ENCODE measurements at regions not wholly inside any gene's neighbourhood (a gene's known extent, or its start where the extent isn't known, plus 50 kb on each side); places are given as distances from the start of the nearest gene placed in this dataset.

DNA sequence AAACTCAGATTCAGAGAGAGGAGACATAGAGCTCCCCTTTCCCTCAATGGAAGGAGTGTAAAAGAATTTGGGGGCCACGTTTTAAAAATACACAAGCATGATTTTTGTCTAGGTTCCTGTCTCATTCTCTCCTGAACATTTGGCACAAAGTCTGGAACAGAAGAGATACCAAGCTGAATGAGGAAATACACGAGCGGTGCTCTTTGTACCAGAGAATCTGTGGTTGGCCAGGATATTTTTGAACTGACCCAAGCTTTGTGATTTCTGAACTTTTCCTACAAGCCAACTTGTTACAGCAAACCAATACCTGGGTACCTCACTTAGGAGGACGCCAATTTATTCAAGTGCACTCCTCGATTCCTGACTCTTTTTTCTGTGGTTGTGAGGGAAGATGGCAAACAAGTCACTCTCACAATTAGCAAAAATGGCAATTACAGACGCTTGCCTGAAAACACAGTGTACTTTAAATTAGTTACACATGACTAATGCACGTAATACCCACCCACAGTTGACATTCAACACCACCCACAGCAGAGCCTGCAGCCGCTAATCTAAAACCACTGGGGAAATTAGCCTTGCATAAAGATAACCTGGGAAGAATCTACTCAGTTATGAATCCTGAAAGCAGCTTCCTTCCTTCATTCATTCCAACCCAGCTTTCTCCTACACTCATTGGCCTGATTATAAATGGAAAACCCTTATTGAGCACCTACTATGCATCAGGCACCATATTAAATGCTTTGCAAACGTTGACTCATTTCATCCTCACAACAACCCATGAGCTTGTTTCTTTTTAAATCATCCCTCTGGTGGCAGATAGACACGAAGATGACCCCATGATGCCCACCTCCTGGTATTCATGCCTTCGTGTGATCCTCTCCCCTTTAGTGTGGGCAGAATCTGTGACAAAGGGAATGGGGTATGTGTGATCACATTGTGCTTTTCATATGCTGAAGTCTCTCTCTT is 293.5 kb downstream of the KBTBD8 start:
- H3K9me3 Mint-ChIP-seq, result no peaks in the 10 kb centered on the region
- H3K27ac Mint-ChIP-seq, result no peak overlapping the region
- no peak overlapping the region for H3K4me3 Mint-ChIP-seq
- H3K27me3 Mint-ChIP-seq, result no peaks in the 10 kb centered on the region
- H3K36me3 Mint-ChIP-seq, result no peaks in the 10 kb centered on the region
- H3K4me1 Mint-ChIP-seq, result no peaks in the 10 kb centered on the region

DNA sequence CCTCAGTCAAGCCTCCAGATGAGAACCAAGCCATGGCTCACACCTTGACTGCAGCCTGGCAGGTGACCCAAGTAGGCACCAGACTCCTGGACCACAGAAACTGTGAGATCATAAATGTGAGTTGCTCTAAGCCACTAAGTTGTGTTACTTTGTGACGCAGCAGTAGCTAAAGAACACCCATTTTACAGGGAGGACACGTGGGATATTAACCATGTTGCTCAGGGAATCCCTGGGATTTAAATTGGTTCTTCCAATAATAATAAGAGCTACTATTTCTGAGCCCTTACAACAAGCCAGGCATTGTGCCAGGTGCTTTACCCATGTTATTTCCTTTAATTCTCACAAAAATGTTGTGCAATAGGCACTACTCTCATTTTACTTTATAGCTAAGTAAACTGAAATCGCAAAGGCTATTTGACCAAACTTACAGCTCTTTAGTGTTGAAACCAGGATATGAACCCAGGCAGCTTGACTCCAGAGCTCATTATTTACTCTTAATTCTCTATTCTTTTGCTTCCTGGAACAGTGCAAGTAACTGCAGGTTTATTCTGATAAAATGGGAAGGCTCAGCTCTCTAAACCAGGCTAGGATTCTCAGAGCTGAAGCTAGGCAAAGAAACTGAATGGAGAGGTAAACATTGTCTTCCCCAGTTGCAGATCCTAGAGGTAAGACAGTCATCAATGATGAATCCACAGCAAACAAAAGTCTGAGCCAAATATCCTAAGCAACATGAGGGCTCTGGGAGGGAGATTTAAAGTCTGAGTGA is 294.4 kb downstream of the KBTBD8 start:
- Mint-ChIP-seq H3K27me3 (no peaks in the 10 kb centered on the region), H3K4me1 (no peaks in the 10 kb centered on the region), H3K4me3 (no peak overlapping the region), H3K27ac (no peak overlapping the region), H3K36me3 (no peaks in the 10 kb centered on the region), H3K9me3 (no peaks in the 10 kb centered on the region)

DNA sequence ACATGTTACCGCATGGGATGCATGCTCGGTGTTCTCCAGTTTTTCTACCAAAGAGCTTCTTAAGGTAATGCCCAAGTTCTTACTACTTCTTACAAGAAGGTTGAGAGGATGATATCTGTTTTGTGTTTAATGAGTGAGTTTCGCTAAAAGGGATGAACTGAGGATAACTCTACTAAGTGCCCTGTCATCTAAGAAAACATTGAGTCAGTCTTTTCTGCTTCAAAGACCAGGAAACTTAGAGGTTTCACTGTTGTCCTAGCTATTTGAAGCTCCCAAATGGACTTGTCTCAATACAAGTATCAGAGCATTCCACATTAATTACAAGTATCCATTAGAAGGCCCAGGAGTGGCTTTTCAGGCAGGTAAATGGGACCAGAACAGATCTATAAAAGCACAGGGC is 296.2 kb downstream of the KBTBD8 start:
- no peaks in the 10 kb centered on the region for H3K36me3 Mint-ChIP-seq
- no peaks in the 10 kb centered on the region for H3K27me3 Mint-ChIP-seq
- H3K9me3 Mint-ChIP-seq, result no peaks in the 10 kb centered on the region
- H3K4me3 Mint-ChIP-seq, result no peak overlapping the region
- no peak overlapping the region for H3K27ac Mint-ChIP-seq
- no peaks in the 10 kb centered on the region for H3K4me1 Mint-ChIP-seq

DNA sequence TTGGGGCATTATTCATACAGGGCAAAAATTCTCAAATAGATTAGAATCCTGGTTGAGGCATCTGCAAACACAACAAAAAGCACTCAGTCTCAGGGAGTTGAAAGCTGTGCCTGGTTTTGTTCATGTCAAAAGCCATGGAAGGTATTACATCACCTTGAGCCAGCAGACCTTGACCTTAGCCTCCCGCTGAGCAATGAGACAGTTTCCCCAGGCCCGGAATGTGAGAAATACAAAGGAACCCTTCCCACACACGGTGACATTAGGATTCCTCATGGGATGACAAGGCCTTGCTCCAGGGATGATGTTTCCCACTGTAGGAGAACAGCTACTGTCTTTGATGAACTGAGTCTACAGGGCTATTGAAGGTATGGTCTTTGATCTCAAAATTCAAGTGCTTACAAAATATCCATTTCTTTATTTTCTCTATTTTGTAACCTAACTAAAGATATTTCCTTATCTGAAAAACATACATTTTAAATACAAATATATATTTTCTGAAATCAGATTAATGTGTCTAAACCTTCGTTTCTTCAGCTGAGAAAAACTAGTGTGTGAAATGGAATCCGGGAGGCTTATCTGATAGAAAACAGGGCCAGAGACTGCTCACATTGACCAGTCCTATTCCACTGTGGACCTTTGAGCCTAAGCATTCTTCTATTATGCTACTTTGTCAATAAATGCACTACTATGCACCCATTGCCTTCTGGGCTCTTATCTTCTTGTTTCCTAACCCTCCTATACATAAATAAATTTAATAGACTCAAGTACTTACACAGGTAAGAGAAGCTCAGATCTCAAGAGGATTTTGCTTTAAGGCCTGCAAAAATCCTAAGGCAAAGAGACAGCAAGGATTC is 298.2 kb downstream of the KBTBD8 start:
- no peak overlapping the region for H3K27ac Mint-ChIP-seq
- no peaks in the 10 kb centered on the region for H3K9me3 Mint-ChIP-seq
- no peaks in the 10 kb centered on the region for H3K36me3 Mint-ChIP-seq
- no peaks in the 10 kb centered on the region for H3K27me3 Mint-ChIP-seq
- H3K4me3 Mint-ChIP-seq, result no peak overlapping the region
- no peaks in the 10 kb centered on the region for H3K4me1 Mint-ChIP-seq

DNA sequence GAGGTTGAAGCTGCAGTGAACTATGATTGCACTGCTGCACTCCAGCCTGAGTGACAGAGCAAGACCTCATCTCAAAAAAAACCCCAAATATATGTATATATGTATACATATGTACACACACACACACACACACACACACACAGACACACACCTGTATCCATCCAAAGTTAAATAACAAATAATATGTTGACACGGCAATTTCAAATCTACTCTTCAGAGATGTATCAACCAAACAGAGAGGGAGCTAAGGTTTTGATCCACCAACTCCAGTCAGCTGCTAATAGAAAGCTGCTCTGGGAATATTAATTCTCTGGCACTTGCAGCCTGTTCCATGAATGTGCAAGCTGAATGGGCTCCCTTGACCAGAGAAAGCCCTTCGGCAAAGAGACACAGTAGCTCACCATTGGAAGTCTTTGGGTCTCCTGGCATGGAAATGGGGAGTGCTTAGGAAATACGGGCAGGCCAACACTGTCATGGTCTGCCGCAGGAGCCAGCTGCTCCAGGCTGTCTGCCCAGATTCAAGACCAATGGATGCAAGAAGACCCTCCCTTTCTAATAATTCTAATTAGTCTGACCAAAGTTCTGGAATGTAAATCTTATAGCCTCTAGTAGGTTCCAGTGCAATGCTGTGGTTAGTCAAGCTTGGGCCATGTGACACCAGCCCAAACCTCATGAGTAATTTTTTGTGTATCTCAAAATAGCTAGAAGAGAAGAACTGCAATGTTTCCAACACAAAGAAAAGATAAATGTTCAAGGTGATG is 299.8 kb downstream of the KBTBD8 start:
- H3K36me3 Mint-ChIP-seq, result no peaks in the 10 kb centered on the region
- H3K4me3 Mint-ChIP-seq, result no peak overlapping the region
- no peak overlapping the region for H3K27ac Mint-ChIP-seq
- H3K4me1 Mint-ChIP-seq, result no peaks in the 10 kb centered on the region
- H3K27me3 Mint-ChIP-seq, result no peaks in the 10 kb centered on the region
- H3K9me3 Mint-ChIP-seq, result no peaks in the 10 kb centered on the region

DNA sequence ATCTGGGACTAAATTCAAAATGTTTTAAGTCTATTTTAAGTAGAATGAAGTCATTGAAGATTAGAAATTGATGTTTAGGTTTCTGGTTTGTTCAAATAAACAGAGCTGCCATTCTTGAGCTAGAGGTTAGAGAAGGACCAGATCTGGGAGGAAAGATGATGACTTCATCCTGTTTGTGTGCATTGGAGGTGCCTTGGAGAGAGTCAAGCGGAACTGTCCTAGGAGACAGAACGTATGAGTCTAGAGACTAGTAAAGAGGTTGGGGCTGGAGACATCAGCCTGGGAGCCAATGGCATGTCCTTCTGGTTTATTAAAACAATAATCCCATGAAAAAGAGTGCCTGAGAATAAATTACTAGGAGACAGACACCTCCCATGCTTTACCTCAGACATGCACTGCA is 303.4 kb downstream of the KBTBD8 start:
- H3K36me3 Mint-ChIP-seq, result no peaks in the 10 kb centered on the region
- no peaks in the 10 kb centered on the region for H3K4me1 Mint-ChIP-seq
- no peaks in the 10 kb centered on the region for H3K27me3 Mint-ChIP-seq
- no peak overlapping the region for H3K4me3 Mint-ChIP-seq
- no peak overlapping the region for H3K27ac Mint-ChIP-seq
- no peaks in the 10 kb centered on the region for H3K9me3 Mint-ChIP-seq

DNA sequence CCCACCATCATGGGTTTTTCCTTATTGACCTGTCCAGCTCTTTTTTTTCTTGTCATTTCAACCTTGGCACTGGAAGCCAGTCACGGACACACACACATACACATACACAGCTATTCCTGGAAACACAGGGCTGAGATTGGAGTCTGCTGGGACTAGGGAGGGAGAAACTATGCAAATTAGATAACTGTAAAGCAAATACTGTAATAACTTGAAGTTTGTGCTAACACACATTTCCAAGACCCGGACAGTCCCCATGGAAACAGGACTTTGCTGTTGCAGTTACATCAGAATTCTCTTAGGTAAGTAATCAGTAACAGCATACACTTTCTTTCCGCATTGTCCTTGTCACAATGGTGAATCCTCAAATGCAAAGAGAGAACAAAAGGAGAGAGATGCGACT is 304.4 kb downstream of the KBTBD8 start:
- H3K36me3 Mint-ChIP-seq, result no peaks in the 10 kb centered on the region
- H3K4me1 Mint-ChIP-seq, result no peaks in the 10 kb centered on the region
- H3K9me3 Mint-ChIP-seq, result no peaks in the 10 kb centered on the region
- no peaks in the 10 kb centered on the region for H3K27me3 Mint-ChIP-seq
- H3K27ac Mint-ChIP-seq, result no peak overlapping the region
- no peak overlapping the region for H3K4me3 Mint-ChIP-seq

DNA sequence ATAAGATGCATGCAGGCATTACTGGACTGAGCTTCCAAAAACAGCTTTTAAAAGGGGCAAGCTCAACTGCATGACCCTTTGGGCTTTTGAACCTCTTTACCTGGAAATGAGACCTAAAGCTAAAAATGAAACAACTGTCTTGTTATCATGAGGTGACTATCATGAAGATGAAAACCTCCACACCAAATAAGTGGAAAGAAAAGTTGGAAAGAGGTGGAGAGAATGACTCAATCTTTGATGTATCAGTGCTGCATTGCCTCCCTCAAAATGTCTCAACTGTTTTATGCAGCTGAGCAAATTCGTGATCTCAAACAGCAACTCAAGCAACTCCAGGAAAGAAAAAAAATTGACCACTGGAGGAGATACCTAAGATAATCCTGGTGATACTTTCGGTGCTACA is 307.1 kb downstream of the KBTBD8 start:
- Mint-ChIP-seq H3K9me3 (no peaks in the 10 kb centered on the region), H3K4me1 (no peaks in the 10 kb centered on the region), H3K36me3 (no peaks in the 10 kb centered on the region), H3K4me3 (no peak overlapping the region), H3K27ac (no peak overlapping the region), H3K27me3 (peaks cover 2% of the 10 kb centered on the region)

DNA sequence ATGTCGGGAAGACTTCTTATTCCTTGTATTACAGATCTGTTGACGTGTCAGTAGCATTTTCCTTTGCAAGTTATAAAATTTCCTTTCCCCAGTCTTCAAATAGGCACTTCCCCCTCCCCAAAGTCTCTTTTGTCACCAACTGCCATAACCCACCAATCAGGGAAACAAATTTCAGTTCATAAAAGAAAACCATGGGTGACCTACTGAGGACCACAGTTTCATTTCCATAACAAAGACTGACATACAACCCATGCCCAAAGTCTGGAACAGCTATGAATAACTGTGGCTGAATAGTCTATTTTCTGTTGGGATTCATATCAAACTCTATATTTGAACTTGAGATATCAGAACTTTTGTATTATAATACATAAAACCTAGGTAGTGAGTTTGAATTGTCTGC is 307.8 kb downstream of the KBTBD8 start:
- peak overlapping the region; percentile 6 for H3K27ac Mint-ChIP-seq
- no peak overlapping the region for H3K4me3 Mint-ChIP-seq
- no peaks in the 10 kb centered on the region for H3K36me3 Mint-ChIP-seq
- no peaks in the 10 kb centered on the region for H3K4me1 Mint-ChIP-seq
- no peaks in the 10 kb centered on the region for H3K9me3 Mint-ChIP-seq
- H3K27me3 Mint-ChIP-seq, result peaks cover 2% of the 10 kb centered on the region

DNA sequence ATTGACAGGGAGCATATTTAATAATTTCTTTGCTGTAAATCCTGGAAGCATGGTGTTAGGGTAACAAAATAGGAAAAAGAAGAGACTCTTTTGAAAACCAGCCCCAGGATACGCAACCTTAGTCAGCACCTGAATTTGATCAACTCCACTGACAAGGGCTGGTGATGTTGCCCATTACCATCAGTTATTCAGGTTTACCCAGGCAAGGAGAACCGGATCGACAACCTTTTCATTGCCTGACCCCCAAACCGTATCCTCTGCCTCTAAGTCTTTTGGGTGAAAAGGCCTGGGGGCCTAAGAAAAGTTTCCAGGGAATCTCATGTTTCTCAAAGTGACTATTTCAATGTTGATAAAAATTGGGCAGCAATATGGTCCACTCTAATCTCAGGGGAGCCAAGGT is 313.3 kb downstream of the KBTBD8 start:
- Mint-ChIP-seq H3K4me1 (no peaks in the 10 kb centered on the region), H3K27ac (no peak overlapping the region), H3K9me3 (no peaks in the 10 kb centered on the region), H3K4me3 (no peak overlapping the region), H3K27me3 (peaks cover 2% of the 10 kb centered on the region), H3K36me3 (no peaks in the 10 kb centered on the region)

DNA sequence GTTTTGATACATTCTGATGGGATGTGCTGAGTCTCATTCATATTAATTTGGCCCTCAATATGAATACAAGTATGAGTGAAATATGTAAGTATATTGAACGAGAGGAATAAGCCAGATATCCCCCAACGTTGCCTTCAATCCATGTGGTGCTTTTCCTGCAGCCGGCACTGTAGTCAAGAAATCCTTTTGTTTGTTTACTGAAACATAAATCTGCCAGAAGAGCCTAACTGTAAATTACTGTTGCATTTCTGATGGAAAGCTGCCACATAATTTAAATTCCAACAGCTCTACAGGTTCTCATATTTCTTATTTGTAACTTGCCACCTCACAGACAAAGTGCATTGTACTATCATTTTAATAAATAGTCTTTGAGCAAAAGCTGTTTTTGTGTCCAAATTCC is 314.0 kb downstream of the KBTBD8 start:
- H3K4me3 Mint-ChIP-seq, result no peak overlapping the region
- no peak overlapping the region for H3K27ac Mint-ChIP-seq
- peaks cover 2% of the 10 kb centered on the region for H3K27me3 Mint-ChIP-seq
- H3K36me3 Mint-ChIP-seq, result no peaks in the 10 kb centered on the region
- no peaks in the 10 kb centered on the region for H3K9me3 Mint-ChIP-seq
- H3K4me1 Mint-ChIP-seq, result no peaks in the 10 kb centered on the region

DNA sequence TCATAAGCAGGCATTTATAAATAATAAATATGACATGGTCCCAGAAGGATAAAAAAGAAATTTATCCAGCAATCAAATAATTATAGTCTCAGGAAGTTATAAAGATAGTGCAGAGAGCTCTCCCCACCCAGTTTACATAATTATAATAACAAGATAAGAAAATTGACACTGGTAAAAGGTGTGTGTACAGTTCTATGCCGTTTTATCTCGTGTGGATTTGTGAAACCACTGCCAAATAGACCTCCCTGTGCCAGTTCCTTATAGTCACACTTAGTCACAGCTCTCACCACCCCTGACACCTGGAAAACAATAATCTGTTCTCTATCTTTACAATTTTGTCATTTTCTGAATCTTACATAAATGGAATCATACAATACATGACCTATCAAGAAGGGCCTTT is 320.1 kb downstream of the KBTBD8 start:
- H3K27me3 Mint-ChIP-seq, result no peaks in the 10 kb centered on the region
- no peaks in the 10 kb centered on the region for H3K36me3 Mint-ChIP-seq
- no peaks in the 10 kb centered on the region for H3K4me1 Mint-ChIP-seq
- H3K27ac Mint-ChIP-seq, result no peak overlapping the region
- H3K9me3 Mint-ChIP-seq, result peaks cover 4% of the 10 kb centered on the region
- H3K4me3 Mint-ChIP-seq, result no peak overlapping the region

DNA sequence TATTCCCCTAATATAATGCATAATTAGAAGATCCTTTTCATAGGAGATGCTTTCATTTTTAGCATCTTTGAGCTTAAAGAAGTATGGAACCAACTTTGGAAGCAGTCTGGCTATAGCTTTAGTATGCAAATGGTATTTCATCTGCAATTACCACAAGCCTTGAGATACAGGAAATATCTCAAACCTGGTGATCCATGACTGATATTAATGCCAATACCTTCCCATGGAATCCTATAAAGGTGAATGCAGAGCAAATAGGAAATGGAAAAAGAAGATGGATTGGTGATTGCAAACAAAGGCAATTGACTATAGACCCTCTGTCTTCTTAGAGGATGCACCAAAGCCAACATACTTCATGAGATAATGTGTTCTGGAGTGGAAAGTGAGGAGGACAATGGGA is 326.4 kb downstream of the KBTBD8 start:
- no peaks in the 10 kb centered on the region for H3K27me3 Mint-ChIP-seq
- H3K4me3 Mint-ChIP-seq, result no peak overlapping the region
- H3K36me3 Mint-ChIP-seq, result peaks cover 2% of the 10 kb centered on the region
- H3K27ac Mint-ChIP-seq, result no peak overlapping the region
- H3K4me1 Mint-ChIP-seq, result peaks cover 2% of the 10 kb centered on the region
- H3K9me3 Mint-ChIP-seq, result peaks cover 4% of the 10 kb centered on the region
